ENCODE measurements at regions not wholly inside any gene's neighbourhood (a gene's known extent, or its start where the extent isn't known, plus 50 kb on each side); places are given as distances from the start of the nearest gene placed in this dataset.

DNA sequence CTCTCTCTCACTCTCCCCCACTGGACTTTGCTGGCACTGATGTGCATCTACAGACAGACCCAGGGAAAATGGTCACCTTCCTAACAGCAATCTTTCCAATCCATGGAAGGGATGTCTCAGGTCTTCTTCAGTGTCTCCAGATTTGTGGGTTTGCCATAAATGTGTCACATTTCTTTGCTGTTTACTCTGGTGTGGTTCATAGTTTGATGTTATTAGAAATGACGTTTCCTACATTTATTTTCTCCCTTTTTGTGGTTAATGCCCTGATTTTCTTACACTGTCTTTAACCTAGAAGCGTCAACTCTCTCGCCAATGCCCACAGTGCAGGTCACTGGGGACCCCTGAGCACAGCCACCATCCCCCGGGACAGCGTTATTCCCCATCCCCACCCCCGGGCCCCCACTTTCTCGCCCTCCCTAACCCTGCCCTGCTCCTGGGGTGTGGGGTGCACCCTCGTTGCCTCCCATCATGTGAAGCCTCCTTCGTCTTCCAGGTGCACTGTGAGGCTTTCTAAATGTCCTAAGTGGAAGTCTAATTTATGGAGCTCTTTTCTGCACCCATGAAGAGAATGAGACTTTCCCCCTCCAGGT is 86.5 kb downstream of the YTHDF1 start:
- intact Hi-C loops (cut with DNase I): no loop called here
- ATAC-seq (no peak), DNase-seq (ENCODE audit: missing footprints) (no peak)

DNA sequence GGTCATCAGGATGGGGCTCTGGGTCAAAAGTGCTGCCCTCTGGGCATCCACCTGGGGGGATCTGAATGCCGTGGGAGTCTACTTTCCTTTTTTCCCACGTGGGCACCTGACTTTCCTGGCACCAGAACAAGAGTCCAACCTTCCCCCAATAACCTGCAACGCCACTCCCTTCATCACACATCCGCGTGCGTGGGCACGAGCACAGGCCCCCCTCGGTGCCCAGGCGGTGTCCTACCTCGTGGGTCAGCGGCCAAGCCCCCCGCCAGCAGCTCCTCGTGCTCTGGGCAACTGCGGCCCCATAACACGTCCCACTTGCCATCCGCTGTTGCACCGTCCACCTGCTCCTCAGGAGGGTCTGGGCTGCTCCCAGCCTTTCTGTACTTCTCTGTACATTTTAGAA is 87.0 kb downstream of the YTHDF1 start:
- ATAC-seq: no peak
- intact Hi-C loops (cut with DNase I): no loop called here
- DNase-seq (ENCODE audit: missing footprints): no peak

DNA sequence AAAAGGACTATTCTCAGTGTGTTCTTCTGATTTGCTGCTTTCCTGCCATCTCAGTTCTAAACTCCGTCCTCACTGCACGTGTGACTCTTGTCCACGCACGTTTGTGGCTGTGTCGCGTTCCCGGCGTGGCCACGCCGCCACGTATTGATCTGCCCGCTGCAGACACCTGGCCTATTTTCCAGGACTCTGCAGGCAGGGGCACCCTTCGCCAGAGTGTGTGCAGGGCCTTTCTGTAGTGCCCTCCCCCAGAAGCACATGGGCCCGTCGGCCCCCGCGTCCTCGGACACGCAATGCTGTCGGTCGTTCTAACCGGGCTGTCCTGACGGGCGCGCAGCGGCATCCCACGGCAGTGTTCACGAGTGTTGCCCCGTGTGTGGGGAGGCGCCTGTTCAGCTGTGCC is 87.6 kb downstream of the YTHDF1 start:
- DNase-seq (ENCODE audit: missing footprints) (peak; percentile 45), ATAC-seq (no peak)
- intact Hi-C loops (cut with DNase I): no loop called here

DNA sequence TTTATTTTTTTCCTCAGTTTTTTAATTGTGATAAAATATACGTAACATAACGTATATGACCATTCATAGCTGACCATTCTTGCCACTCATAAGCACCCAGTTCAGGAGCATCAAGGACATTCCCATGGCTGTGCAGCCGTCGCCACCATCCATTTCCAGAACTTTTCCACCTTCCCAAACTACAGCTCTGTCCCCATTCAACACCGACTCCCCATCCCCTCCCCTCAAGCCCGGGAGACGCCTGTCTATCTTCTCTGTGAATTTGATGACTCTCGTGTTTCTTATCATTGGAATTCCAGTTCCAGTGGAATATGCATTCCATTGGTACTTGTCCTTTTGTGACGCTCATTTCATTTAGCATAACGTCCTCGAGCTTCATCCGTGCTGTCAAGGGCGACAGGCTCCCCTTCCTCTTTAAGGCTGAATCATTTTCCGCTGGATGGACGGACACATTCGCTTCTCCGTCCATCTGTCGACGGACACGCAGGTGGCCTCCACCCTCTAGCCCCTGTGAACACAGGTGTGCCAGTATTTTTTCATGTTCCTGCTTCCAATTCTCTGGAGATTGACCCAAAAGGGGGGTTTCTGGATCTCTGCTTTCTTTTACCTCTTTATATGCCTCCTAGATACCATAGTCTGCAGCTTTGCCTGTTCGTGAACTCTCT is 88.1 kb downstream of the YTHDF1 start:
- no peak for DNase-seq (ENCODE audit: missing footprints)
- intact Hi-C loops (cut with DNase I): no loop called here
- no peak for ATAC-seq

DNA sequence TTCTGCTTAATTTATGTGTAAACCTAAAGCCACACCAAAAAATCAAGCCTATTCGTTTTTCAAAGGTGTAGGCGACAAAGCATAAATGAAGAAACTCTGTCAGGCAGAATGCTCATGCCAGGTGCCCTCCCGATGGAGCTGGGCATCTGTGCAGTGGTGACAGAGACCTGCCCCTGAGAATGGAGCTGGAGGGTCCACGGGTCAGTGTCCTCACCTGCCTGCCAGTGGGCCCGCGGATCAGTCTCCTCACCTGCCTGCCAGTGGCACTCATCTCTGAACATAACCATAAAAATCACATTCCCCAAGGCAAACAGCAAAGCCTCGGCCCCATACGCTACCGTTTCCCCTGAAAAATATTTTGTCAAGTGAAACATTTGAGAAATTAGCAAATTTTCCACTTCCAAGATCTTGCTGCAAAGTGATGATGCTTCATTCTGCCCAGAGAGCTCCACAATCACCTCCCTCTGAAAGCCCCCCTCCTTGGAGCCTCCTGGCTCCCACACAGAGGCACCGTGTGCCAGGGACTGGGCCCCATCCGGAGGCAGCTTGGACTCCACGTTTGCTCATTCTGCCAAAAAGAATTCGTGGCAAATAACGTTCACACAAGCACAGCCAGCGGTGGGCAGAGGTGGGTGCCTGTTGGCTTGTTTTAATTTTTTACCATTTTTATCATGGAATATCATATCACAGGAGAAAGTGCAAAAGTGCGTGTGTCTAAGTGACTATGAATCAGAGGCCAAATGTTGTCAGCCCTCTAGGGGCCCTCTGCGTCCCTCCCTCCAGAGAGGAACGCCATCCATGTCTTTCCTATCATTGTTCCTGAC is 88.8 kb downstream of the YTHDF1 start:
- intact Hi-C loops (cut with DNase I): no loop called here
- DNase-seq (ENCODE audit: missing footprints): peak; percentile 56
- ATAC-seq: no peak

DNA sequence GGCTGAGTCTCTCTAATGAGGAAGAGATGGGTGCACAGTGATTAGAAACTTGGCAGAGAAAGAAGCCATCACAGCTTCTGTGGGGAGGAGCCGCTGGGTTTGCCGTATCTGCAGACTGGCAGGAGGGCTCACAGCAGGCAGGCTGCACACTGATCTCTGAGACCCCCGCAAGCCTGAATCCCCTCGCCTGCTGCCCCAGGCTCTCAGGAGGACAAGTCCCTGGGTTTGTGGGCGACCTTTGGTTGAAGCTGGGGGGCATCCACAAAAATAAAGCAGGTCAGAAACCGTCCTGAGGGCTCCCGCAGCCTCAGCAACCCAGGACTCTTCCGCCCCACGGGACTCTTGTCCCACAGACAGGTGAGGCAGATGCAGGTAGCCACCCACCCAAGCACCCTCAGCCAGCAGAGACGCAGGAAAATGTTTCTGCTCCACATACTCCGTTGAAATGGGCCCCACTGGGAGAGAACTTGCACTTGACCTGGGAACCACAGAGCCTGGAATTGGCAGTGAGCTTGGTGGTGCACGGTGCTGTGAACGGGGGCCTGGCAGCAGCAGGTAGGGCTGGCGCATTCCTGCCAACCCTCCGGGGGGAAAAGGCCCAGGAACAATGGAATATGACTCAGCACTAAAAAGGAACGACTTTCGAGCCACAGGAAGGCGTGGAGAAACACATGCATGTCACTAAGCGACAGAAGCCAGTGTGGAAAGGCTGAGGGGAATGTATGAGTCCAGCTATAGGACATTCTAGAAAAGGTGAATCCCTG is 89.9 kb downstream of the YTHDF1 start:
- peak; percentile 57 for DNase-seq (ENCODE audit: missing footprints)
- no peak for ATAC-seq

DNA sequence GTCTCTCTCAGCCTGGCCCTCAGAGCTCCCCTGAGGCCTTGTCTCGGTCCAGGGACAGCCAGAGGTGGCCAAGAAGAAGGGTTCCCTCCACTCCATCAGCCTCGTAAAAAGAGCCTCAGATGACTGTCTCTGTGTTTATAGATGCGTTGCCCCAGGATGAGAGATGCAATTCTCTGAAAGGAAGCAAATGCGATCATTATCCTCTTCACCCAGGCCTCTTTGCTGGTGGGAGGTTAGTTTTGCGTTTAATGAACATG is 90.4 kb downstream of the YTHDF1 start:
- intact Hi-C loops (cut with DNase I): no loop called here
- no peak for ATAC-seq
- no peak for DNase-seq (ENCODE audit: missing footprints)

More for the DNA sequence above, 89.9 kb downstream of the YTHDF1 start:
- intact Hi-C loops (cut with DNase I): no loop called here

DNA sequence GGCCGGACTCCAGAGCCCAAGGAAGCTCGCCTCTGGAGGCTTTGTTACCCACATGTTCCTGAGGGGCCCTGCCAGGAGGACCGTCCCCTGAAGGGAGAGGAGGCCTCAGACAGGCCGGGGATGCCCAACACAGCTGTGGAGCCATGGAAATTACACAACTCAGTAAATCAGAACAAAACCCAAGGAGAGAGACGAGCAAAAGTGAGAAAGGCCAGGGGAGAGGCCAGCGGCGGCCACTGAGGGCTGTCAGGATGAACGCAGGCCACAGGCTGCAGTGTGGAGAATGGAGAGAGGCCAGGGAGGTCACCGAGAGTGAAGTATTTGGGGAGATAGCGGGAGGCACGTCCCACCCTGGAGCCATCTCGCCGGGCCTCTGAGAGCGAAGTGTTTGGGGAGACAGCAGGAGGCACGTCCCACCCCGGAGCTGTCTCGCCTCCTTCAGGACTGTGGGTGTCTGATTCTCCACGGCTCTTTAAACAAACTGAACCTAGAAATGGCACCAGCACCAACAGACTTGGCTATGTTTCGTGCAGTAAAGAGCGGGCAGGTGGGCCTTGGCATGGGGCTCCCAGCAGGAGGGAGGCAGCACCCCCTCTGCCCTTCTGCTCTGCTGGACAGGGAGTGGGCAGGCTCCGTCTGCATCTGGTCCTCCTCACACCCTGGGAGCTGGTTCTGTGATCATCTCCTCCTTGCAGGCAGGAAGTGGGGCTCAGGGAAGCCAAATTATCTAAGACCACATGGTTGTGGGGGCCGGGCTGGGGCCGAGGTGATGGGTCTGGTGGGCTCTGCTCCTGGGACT is 91.0 kb downstream of the YTHDF1 start:
- DNase-seq (ENCODE audit: missing footprints) (no peak), ATAC-seq (no peak)
- intact Hi-C loops (cut with DNase I): no loop called here

DNA sequence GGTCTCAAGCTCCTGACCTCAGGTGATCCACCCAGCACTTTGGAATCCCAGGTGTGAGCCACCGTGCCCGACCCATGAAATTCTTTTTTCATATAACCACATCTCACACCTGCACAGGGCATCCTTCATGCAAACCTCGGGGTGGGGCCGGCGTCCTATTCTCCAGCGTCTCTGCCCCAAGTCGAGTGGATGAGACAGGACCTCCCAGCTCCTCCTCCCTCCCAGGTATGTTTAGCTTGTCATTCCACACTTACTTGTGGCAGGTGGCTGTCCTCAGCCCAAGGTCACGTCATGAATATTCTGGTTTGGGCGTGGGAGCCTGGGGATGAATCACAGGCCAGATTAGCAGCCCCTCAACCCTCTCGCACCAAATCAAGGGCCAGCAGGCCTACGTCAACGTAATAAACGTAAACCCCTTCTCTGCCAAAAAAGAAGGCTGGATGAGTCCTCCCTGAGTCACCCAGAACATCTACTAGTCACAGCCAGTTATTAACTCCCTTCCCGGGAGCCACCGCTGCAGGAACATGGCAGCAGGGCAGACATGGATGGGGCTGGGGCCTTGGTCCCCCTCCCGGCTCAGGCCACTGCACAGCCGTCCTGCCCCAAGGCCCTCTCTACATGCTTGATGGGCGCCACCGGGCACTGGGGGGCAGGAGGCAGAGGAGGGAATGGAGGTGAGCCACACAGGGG is 91.7 kb downstream of the YTHDF1 start:
- no peak for DNase-seq (ENCODE audit: missing footprints)
- no peak for ATAC-seq

DNA sequence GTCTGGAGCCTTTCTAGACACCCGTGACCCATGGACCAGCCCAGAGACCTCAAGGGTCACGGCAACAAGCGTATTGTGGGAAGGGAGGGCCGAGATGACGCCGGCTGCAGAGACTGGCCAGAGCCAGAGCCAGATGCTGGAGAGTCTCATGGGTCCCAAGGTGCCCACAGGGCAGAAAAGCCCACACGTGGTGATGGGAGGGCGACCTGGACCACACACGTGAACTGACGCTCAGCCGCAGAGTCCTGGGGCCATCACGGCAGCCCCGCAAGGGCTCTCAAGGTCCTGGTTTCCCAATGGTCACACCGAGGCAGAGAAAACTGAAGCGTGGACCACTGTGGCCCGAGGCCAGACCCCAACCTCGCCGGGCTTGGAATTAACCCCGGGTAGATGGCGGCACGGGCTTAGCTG is 92.6 kb downstream of the YTHDF1 start:
- no peak for DNase-seq (ENCODE audit: missing footprints)
- no peak for ATAC-seq
- intact Hi-C loops (cut with DNase I): no loop called here

More for the DNA sequence above, 91.7 kb downstream of the YTHDF1 start:
- intact Hi-C loops (cut with DNase I): no loop called here

DNA sequence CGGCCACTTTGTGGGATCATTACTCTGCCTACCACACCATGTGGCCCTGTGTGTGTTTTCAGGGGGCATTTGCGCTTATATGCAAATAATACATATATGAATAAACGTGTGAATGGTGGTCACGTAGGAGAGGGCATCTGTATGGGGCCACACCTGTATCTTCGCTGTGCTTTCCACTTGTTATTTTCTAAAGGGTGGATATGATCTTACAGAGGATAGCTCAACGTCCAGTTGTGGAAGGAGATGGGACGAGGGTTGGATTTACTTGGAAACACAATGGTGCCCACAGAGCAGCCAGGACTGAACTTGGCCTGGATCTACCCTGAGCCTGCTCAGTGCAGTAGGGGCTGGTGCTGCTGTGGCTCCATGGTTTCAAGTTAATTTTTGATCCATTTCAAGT is 93.3 kb downstream of the YTHDF1 start:
- DNase-seq (ENCODE audit: missing footprints) (no peak), ATAC-seq (no peak)

DNA sequence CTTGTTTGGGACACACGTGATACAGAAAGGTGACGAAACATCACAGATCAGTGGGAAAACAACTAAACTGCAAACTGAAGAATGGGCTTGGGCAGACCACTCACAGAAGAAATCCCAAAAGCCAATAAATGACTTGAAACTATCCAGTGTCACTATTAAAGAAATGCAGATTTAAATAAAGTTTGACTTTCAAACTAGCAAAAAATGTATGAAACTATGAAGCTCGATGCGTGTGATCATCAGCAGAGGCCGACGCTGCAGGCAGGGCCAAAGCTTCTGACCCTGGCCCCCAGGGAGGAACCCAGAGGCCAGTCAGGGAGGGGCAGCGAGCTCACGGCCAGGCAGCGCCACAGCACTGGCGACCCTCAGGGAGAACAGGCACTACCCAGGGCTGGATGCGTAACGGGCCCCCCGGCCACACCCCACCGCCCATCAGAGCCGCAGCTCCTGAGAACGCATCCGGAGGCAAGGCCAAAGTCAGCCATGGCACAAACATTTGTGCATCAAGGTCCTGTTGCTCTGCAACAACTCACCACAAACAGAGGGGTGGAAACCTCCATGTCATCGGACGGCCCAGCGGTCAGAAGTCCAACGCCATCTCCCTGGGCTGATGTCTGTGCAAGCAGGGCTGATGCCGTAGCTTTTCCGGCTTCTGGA is 94.1 kb downstream of the YTHDF1 start:
- intact Hi-C loops (cut with DNase I): no loop called here
- ATAC-seq: no peak
- no peak for DNase-seq (ENCODE audit: missing footprints)

More for the DNA sequence above, 93.3 kb downstream of the YTHDF1 start:
- intact Hi-C loops (cut with DNase I): no loop called here

DNA sequence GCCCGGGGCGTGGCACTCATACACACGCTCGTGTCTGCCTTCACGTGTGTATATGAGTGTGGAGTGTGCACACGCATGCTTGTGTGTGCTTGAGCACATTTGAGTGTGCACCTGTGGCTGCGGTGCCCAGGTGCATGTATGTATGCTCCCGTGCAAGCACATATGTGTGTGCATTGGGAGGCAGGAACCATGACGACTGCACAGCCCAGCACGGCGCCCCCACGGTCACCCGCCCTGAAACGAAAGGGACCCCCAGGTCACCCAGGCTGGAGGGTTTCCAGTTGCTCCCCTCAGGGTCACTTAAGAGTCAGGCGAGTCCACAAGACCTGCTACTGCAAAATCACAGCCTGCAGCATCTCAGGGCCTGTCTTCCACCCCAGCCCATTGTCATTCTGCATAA is 94.7 kb downstream of the YTHDF1 start:
- intact Hi-C loops (cut with DNase I): no loop called here
- ATAC-seq (no peak), DNase-seq (ENCODE audit: missing footprints) (peak; percentile 23)

DNA sequence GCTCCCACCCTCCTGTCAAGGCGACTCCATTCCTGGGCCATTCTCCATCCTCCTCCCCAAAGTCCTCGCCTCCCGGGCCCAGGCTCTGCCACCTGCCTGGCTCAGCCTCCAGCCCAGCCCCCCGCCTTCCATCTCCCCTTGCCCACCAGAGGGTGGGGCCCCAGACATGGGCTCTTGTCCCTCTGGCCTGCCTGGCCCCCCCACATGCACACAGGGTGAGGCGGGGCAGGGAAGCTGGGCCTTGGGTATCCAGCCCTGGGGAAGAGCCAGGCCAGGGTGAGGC is 95.2 kb downstream of the YTHDF1 start:
- no peak for ATAC-seq
- peak; percentile 59 for DNase-seq (ENCODE audit: missing footprints)
- intact Hi-C loops (cut with DNase I): no loop called here

DNA sequence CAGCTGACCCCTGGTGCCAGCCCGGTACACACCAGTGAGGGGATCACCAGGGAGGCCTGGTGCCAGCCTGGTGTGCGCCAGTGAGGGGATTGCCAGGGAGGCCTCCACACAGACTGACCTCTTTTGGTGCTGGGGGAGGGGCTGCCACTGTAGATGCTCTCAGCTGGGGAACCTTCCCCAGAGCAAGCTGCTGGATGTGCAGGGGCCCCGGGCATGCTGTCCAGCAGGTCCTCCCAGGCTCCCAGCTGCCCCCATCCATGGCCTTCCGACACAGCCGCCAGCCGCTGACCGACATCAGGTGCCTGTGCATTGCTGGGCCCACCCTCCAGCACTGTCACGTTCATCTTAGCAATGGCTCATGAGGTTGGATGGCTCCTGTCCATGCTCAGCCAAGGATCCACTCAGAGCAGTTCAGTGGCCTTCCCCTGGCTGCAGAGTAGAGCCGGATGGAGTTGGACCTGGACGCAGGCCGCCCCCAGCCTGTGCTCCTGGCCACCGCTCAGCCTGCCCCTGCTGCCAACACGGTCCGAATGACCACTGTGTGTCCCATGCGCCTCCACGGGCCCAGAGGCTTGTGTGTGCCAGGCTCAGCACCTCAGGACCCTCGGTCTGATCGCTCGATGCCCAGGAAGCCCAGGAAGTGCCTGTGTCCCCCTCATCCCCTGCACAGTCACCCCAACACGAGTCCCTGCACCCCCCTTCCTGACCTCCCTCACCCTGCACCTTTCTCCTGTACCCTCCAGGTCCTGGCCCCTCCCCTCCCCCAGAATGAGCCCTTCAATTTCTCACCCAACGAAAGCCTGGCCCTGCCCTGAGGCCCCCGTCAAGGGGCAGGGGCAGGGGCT is 95.7 kb downstream of the YTHDF1 start:
- ATAC-seq (no peak), DNase-seq (ENCODE audit: missing footprints) (peak; percentile 47)
- intact Hi-C loops (cut with DNase I): no loop called here

DNA sequence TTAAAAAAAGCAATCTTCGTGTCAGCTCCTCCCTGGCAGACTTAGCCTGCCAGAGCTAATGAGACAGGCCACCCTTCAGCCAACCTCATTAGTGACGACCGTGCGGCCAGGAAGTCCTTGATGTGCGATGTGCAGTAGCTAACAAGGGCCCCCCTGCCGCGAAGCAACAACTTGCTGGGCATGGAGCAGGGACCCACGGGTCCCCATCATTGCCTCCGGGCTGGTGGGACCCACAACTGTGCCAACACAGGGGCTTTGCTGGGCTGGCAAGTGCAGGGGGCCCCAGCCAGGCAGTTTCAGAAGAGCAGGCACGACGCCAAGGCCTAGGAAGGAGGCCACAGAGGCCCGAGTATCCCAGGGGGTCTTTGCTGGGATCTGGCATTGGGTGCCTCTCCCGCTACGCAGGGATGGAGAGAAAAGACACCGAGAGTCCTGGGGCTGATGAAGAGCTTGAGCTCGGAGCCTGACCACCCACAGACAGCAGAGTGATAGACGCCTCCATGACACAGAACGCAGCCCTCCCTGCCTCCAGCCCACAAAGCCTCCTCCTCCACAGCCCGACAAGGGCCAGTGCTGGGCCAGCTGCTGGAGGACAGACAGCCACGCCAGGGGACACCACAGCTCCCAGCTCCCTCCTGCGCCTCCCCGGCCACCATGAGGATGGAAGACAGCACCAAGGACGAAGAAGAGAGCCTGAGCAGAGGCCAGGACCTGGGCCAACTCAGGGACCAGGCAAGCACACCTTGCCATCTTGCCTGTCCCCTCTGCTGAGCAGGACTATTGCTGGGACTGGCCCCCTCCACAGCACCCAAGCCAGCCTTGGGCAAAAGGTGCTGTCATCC is 96.6 kb downstream of the YTHDF1 start:
- no peak for ATAC-seq
- intact Hi-C loops (cut with DNase I): no loop called here
- peak; percentile 44 for DNase-seq (ENCODE audit: missing footprints)

Data from Right ventricle myocardium inferior (tissue), 1 donor.